Activated naive CD4-positive, alpha-beta T cell treated with anti-CD3 and anti-CD28 coated beads, Interleukin-2, amount 10 ng/mL, durations not matched to agents 7 days and 5 days (primary cell): ENCODE measurements at regions not wholly inside any gene's neighbourhood (a gene's known extent, or its start where the extent isn't known, plus 50 kb on each side); places are given as distances from the start of the nearest gene placed in this dataset.
"Not testable (repeated sequence)": the region's sequence is repeated elsewhere in the genome, so short reads cannot be mapped to it uniquely, and the experiment has no call there.

Experiments used
- CTCF ChIA-PET: fragments of 350-600 bp; sonication (Branson Sonifier 250); formaldehyde crosslinking; loops from one replicate; lab custom pipeline; 2021; ENCODE audit warnings: antibody characterized with exemption; lab: Charles Lee
- DNase-seq: peaks from one replicate; pipeline ENCODE4 v3.0.0-alpha.2; 2020
- H3K27ac Mint-ChIP-seq: one replicate; pipeline ENCODE4 v1.8.0; 2021; ENCODE audit warnings: mild to moderate bottlenecking, moderate library complexity, mixed read lengths
- H3K27me3 Mint-ChIP-seq: one replicate; pipeline ENCODE4 v1.8.0; 2021; ENCODE audit warnings: mild to moderate bottlenecking, mixed read lengths
- H3K36me3 Mint-ChIP-seq: one replicate; pipeline ENCODE4 v1.8.0; 2021; ENCODE audit warnings: mixed read lengths
- H3K4me1 Mint-ChIP-seq: one replicate; pipeline ENCODE4 v1.8.0; 2021; ENCODE audit warnings: mixed read lengths
- H3K4me3 Mint-ChIP-seq: one replicate; pipeline ENCODE4 v1.8.0; 2021; ENCODE audit warnings: mild to moderate bottlenecking, moderate library complexity, mixed read lengths
- H3K9me3 Mint-ChIP-seq: one replicate; pipeline ENCODE4 v1.8.0; 2021; ENCODE audit warnings: mixed read lengths

GRCh38 chr6:11934638-11935037, 77.5 kb upstream of the HIVEP1 start:
- Mint-ChIP-seq H3K4me1 (no peaks in the 10 kb centered on the region), H3K4me3 (no peak overlapping the region), H3K27me3 (no peaks in the 10 kb centered on the region), H3K36me3 (no peaks in the 10 kb centered on the region), H3K9me3 (no peaks in the 10 kb centered on the region), H3K27ac (no peak overlapping the region)
- CTCF ChIA-PET = no interaction called here
- no peak for DNase-seq

- H3K4me1 Mint-ChIP-seq, H3K9me3 Mint-ChIP-seq, H3K27ac Mint-ChIP-seq, DNase-seq, CTCF ChIA-PET, H3K4me3 Mint-ChIP-seq, H3K27me3 Mint-ChIP-seq, H3K36me3 Mint-ChIP-seq: not testable (repeated sequence)
Observed at GRCh38 chr6:11932892-11933291, 79.2 kb upstream of the HIVEP1 start.

GRCh38 chr6:11931296-11932035, 80.6 kb upstream of the HIVEP1 start:
- no peaks in the 10 kb centered on the region for H3K4me1 Mint-ChIP-seq
- peaks cover 4% of the 10 kb centered on the region for H3K27me3 Mint-ChIP-seq
- H3K9me3 Mint-ChIP-seq = no peaks in the 10 kb centered on the region
- CTCF ChIA-PET = no interaction called here
- no peak overlapping the region for H3K4me3 Mint-ChIP-seq
- no peak for DNase-seq
- H3K36me3 Mint-ChIP-seq = no peaks in the 10 kb centered on the region
- H3K27ac Mint-ChIP-seq = no peak overlapping the region

- CTCF ChIA-PET, H3K27me3 Mint-ChIP-seq: not testable (repeated sequence)
Observed at GRCh38 chr6:11930834-11931233, 81.3 kb upstream of the HIVEP1 start.

GRCh38 chr6:11930240-11930639, 81.9 kb upstream of the HIVEP1 start:
- Mint-ChIP-seq H3K27me3 (peaks cover 7% of the 10 kb centered on the region), H3K9me3 (no peaks in the 10 kb centered on the region), H3K4me3 (no peak overlapping the region), H3K27ac (no peak overlapping the region), H3K36me3 (no peaks in the 10 kb centered on the region), H3K4me1 (no peaks in the 10 kb centered on the region)
- CTCF ChIA-PET = interaction anchor here (0.6 kb wide), 1 partner anchor 323 kb away, joined by 4 read pairs; no protein-coding TSS in a partner anchor
- no peak for DNase-seq

More at GRCh38 chr6:11930834-11931233, 81.3 kb upstream of the HIVEP1 start:
- H3K27ac Mint-ChIP-seq, H3K36me3 Mint-ChIP-seq, H3K4me3 Mint-ChIP-seq, H3K9me3 Mint-ChIP-seq, H3K4me1 Mint-ChIP-seq, DNase-seq: not testable (repeated sequence)

GRCh38 chr6:11929241-11929835, 82.8 kb upstream of the HIVEP1 start:
- no peaks in the 10 kb centered on the region for H3K9me3 Mint-ChIP-seq
- no peaks in the 10 kb centered on the region for H3K4me1 Mint-ChIP-seq
- no peak for DNase-seq
- peaks cover 7% of the 10 kb centered on the region for H3K27me3 Mint-ChIP-seq
- H3K4me3 Mint-ChIP-seq = no peak overlapping the region
- no peak overlapping the region for H3K27ac Mint-ChIP-seq
- H3K36me3 Mint-ChIP-seq = no peaks in the 10 kb centered on the region
- CTCF ChIA-PET = no interaction called here

GRCh38 chr6:11926594-11927407, 85.3 kb upstream of the HIVEP1 start:
- DNase-seq = no peak
- Mint-ChIP-seq H3K9me3 (no peaks in the 10 kb centered on the region), H3K4me3 (no peak overlapping the region), H3K36me3 (no peaks in the 10 kb centered on the region), H3K4me1 (no peaks in the 10 kb centered on the region), H3K27ac (no peak overlapping the region), H3K27me3 (peaks cover 7% of the 10 kb centered on the region)
- CTCF ChIA-PET = no interaction called here

GRCh38 chr6:11925805-11926204, 86.3 kb upstream of the HIVEP1 start:
- DNase-seq = no peak
- H3K4me3 Mint-ChIP-seq = no peak overlapping the region
- H3K27me3 Mint-ChIP-seq = peaks cover 10% of the 10 kb centered on the region
- no peaks in the 10 kb centered on the region for H3K4me1 Mint-ChIP-seq
- no peaks in the 10 kb centered on the region for H3K36me3 Mint-ChIP-seq
- CTCF ChIA-PET = no interaction called here
- no peaks in the 10 kb centered on the region for H3K9me3 Mint-ChIP-seq
- H3K27ac Mint-ChIP-seq = no peak overlapping the region

- H3K27ac Mint-ChIP-seq = no peak overlapping the region
- H3K9me3 Mint-ChIP-seq = no peaks in the 10 kb centered on the region
- no peak for DNase-seq
- CTCF ChIA-PET = interaction anchor here (0.7 kb wide), 1 partner anchor 513 kb away, joined by 3 read pairs; no protein-coding TSS in a partner anchor
- no peak overlapping the region for H3K4me3 Mint-ChIP-seq
- H3K36me3 Mint-ChIP-seq = no peaks in the 10 kb centered on the region
- H3K27me3 Mint-ChIP-seq = peaks cover 11% of the 10 kb centered on the region
- H3K4me1 Mint-ChIP-seq = no peaks in the 10 kb centered on the region
Observed at GRCh38 chr6:11923621-11924020, 88.5 kb upstream of the HIVEP1 start.

GRCh38 chr6:11922901-11923300, 89.2 kb upstream of the HIVEP1 start:
- CTCF ChIA-PET = interaction anchor here (0.7 kb wide), 1 partner anchor 514 kb away, joined by 3 read pairs; no protein-coding TSS in a partner anchor
- Mint-ChIP-seq H3K36me3 (no peaks in the 10 kb centered on the region), H3K4me3 (no peak overlapping the region), H3K27ac (no peak overlapping the region), H3K9me3 (no peaks in the 10 kb centered on the region), H3K27me3 (peaks cover 11% of the 10 kb centered on the region), H3K4me1 (no peaks in the 10 kb centered on the region)
- no peak for DNase-seq

GRCh38 chr6:11921751-11922150, 90.4 kb upstream of the HIVEP1 start:
- peaks cover 10% of the 10 kb centered on the region for H3K27me3 Mint-ChIP-seq
- CTCF ChIA-PET = no interaction called here

GRCh38 chr6:11921017-11921438, 91.1 kb upstream of the HIVEP1 start:
- Mint-ChIP-seq H3K36me3 (no peaks in the 10 kb centered on the region), H3K4me3 (no peak overlapping the region), H3K27me3 (peaks cover 4% of the 10 kb centered on the region), H3K27ac (no peak overlapping the region), H3K4me1 (no peaks in the 10 kb centered on the region), H3K9me3 (no peaks in the 10 kb centered on the region)
- CTCF ChIA-PET = no interaction called here
- DNase-seq = no peak

More at GRCh38 chr6:11921751-11922150, 90.4 kb upstream of the HIVEP1 start:
- no peaks in the 10 kb centered on the region for H3K36me3 Mint-ChIP-seq
- no peaks in the 10 kb centered on the region for H3K4me1 Mint-ChIP-seq
- DNase-seq = no peak
- H3K4me3 Mint-ChIP-seq = no peak overlapping the region
- no peaks in the 10 kb centered on the region for H3K9me3 Mint-ChIP-seq
- no peak overlapping the region for H3K27ac Mint-ChIP-seq

- no peaks in the 10 kb centered on the region for H3K36me3 Mint-ChIP-seq
- no peak overlapping the region for H3K4me3 Mint-ChIP-seq
- no peak overlapping the region for H3K27ac Mint-ChIP-seq
- no peak for DNase-seq
- H3K27me3 Mint-ChIP-seq = peaks cover 4% of the 10 kb centered on the region
- H3K9me3 Mint-ChIP-seq = no peaks in the 10 kb centered on the region
- no peaks in the 10 kb centered on the region for H3K4me1 Mint-ChIP-seq
- CTCF ChIA-PET = no interaction called here
Observed at GRCh38 chr6:11920566-11920965, 91.5 kb upstream of the HIVEP1 start.

GRCh38 chr6:11919771-11920440, 92.2 kb upstream of the HIVEP1 start:
- Mint-ChIP-seq H3K36me3 (no peaks in the 10 kb centered on the region), H3K4me3 (no peak overlapping the region), H3K27me3 (peaks cover 4% of the 10 kb centered on the region), H3K27ac (no peak overlapping the region), H3K4me1 (no peaks in the 10 kb centered on the region), H3K9me3 (no peaks in the 10 kb centered on the region)
- no peak for DNase-seq
- CTCF ChIA-PET = no interaction called here
